VCaP (cell line): ENCODE measurements at regions not wholly inside any gene's neighbourhood (a gene's known extent, or its start where the extent isn't known, plus 50 kb on each side); places are given as distances from the start of the nearest gene placed in this dataset.

Experiments used
- H3K27ac ChIP-seq: fragments of 450-650 bp; 2 replicates; pipeline ENCODE4 v1.5.1; 2017
- CTCF ChIP-seq: fragments of 450-650 bp; conservative IDR thresholded peaks from 2 replicates; pipeline ENCODE4 v1.5.1; 2017; ENCODE audit warnings: mild to moderate bottlenecking, moderate library complexity

- H3K27ac ChIP-seq = no peak overlapping the region
- TF ChIP-seq CTCF = no peak
Observed at GRCh38 chr15:96073908-96074307, 256.6 kb upstream of the NR2F2 start.

- H3K27ac ChIP-seq = no peak overlapping the region
- TF ChIP-seq CTCF = no peak
Observed at GRCh38 chr15:96075895-96076294, 254.6 kb upstream of the NR2F2 start.

- no peak for TF ChIP-seq CTCF
- H3K27ac ChIP-seq = no peak overlapping the region
Observed at GRCh38 chr15:96076350-96076749, 254.2 kb upstream of the NR2F2 start.

GRCh38 chr15:96079041-96079440 is 251.5 kb upstream of the NR2F2 start:
- TF ChIP-seq CTCF = no peak
- H3K27ac ChIP-seq = no peak overlapping the region

- no peak for TF ChIP-seq CTCF
- no peak overlapping the region for H3K27ac ChIP-seq
Observed at GRCh38 chr15:96079882-96080281, 250.6 kb upstream of the NR2F2 start.

- TF ChIP-seq CTCF = no peak
- no peak overlapping the region for H3K27ac ChIP-seq
Observed at GRCh38 chr15:96086164-96086563, 244.3 kb upstream of the NR2F2 start.

- no peak for TF ChIP-seq CTCF
- no peak overlapping the region for H3K27ac ChIP-seq
Observed at GRCh38 chr15:96087180-96087884, 243.2 kb upstream of the NR2F2 start.
